Breast epithelium (tissue), 3 donors: ENCODE measurements at regions not wholly inside any gene's neighbourhood (a gene's known extent, or its start where the extent isn't known, plus 50 kb on each side); places are given as distances from the start of the nearest gene placed in this dataset.

Experiments used
- CTCF ChIP-seq, 3 donors: fragments of 450-650 bp; IDR thresholded peaks; one replicate each; pipeline ENCODE4 v1.5.1; 2016 to 2017; ENCODE audit warnings: antibody characterized with exemption in 3 of 3, mild to moderate bottlenecking in 3 of 3, moderate library complexity in 3 of 3
- POLR2A ChIP-seq: fragments of 450-650 bp; IDR thresholded peaks from one replicate; pipeline ENCODE4 v1.6.1; 2016; ENCODE audit warnings: antibody characterized with exemption, mild to moderate bottlenecking, moderate library complexity

- TF ChIP-seq POLR2A, result no peak
- no peak for TF ChIP-seq CTCF (IDR thresholded peaks at IDR 0.05)
Measured at GRCh38 chr13:57087006-57087405, 53.7 kb upstream of the PRR20A start.
